Psoas muscle (tissue), 7 donors: ENCODE measurements at regions not wholly inside any gene's neighbourhood (a gene's known extent, or its start where the extent isn't known, plus 50 kb on each side); places are given as distances from the start of the nearest gene placed in this dataset.
A peak's percentile ranks its signal among the peaks of the same experiment; 100 is the strongest.

Source experiments
- ATAC-seq, 4 donors: fragments of 200-7000 bp; cut with Tn5 transposase; one replicate each; pipeline ENCODE4 v1.9.1; 2020; ENCODE audit warnings: moderate library complexity in 3 of 4, mild to moderate bottlenecking in 2 of 4
- DNase-seq, 2 donors: peaks; one replicate each; pipeline ENCODE4 v3.0.0-alpha.2; 2020
- H3K27ac ChIP-seq: fragments of 200-600 bp; one replicate; pipeline ENCODE4 v1.8.0; 2022
- H3K27me3 ChIP-seq, 3 donors: fragments of 200-600 bp in 1 of 3; one replicate each; pipeline versions ENCODE4 v1.6.1 to v1.8.0; 2013 to 2022; ENCODE audit warnings: low read length in 2 of 3, mild to moderate bottlenecking in 2 of 3, moderate library complexity in 1 of 3; ENCODE audit not compliant: insufficient read depth in 3 of 3
- H3K36me3 ChIP-seq, 2 donors: fragments of 200-600 bp in 1 of 2; one replicate each; pipeline versions ENCODE4 v1.6.1 to v1.8.0; 2013 to 2022; ENCODE audit warnings: low read depth in 1 of 2, mild to moderate bottlenecking in 1 of 2, moderate library complexity in 1 of 2; ENCODE audit not compliant: insufficient read depth in 1 of 2
- H3K4me1 ChIP-seq: fragments of 200-600 bp; one replicate; pipeline ENCODE4 v1.8.0; 2022
- H3K4me3 ChIP-seq: fragments of 200-600 bp; one replicate; pipeline ENCODE4 v1.8.0; 2022; ENCODE audit warnings: mild to moderate bottlenecking
- H3K9me3 ChIP-seq: fragments of 200-600 bp; one replicate; pipeline ENCODE4 v1.8.0; 2022
- CTCF ChIP-seq: fragments of 200-600 bp; IDR thresholded peaks from one replicate; pipeline ENCODE4 v1.8.0; 2022; ENCODE audit warnings: antibody characterized with exemption
- WGBS, 3 donors: extraction: QIAGEN DNeasy Blood & Tissue Kit; methylation state at CpG; one replicate each; pipeline versions ENCODE4 v1.1.6 to v1.1.7; 2013; 5-methylcytosine and 5-hydroxymethylcytosine counted together
- intact Hi-C, 2 donors: fragments of 100-400 bp; cut with DNase I; formaldehyde crosslinking; loops; one replicate each; pipeline versions ENCODE4 v1.11.0 to v1.14.2; 2022
- donor health status: healthy with polysubstance abuse.
- donor health status: DM: no; HTN: no; CAD: no; lungs with moderate emphysema.
- donor health status: Bipolar disorder and iron deficiency.
- donor health status: healthy.
- donor health status: DM: yes; HTN: yes; CAD: no.
- donor health status: DM: no; HTN: no; CAD: no.
- donor health status: DM: yes; HTN: yes; CAD: no.

- no peaks in the 10 kb centered on the region for H3K36me3 ChIP-seq
- no peak for ATAC-seq
- WGBS, 3 donors = 73 to 81% (median 76%) methylated on average over 14 of the region's 14 CpGs
Observed at GRCh38 chr3:193902607-193903511, 233.1 kb upstream of the HES1 start.

GRCh38 chr3:193903512-193903817 is 232.5 kb upstream of the HES1 start:
- Histone ChIP-seq H3K9me3 (no peaks in the 10 kb centered on the region), H3K27ac (no peak overlapping the region), H3K4me1 (no peaks in the 10 kb centered on the region), H3K4me3 (no peak overlapping the region), H3K36me3 (no peaks in the 10 kb centered on the region), H3K27me3 (no peaks in the 10 kb centered on the region)
- no peak for TF ChIP-seq CTCF
- WGBS, 3 donors = 84 to 89% (median 85%) methylated on average over 8 of the region's 8 CpGs
- intact Hi-C loops = no loop called here
- no peak for ATAC-seq
- no peak for DNase-seq

More at GRCh38 chr3:193902607-193903511, 233.1 kb upstream of the HES1 start:
- no peaks in the 10 kb centered on the region for H3K9me3 ChIP-seq
- TF ChIP-seq CTCF = no peak
- H3K4me1 ChIP-seq = no peaks in the 10 kb centered on the region
- intact Hi-C loops = no loop called here
- H3K4me3 ChIP-seq = no peak overlapping the region
- no peak overlapping the region for H3K27ac ChIP-seq
- DNase-seq = no peak
- H3K27me3 ChIP-seq = no peaks in the 10 kb centered on the region

GRCh38 chr3:193903966-193904365 is 232.0 kb upstream of the HES1 start:
- no peak for TF ChIP-seq CTCF
- no peaks in the 10 kb centered on the region for H3K4me1 ChIP-seq
- no peaks in the 10 kb centered on the region for H3K27me3 ChIP-seq
- no peaks in the 10 kb centered on the region for H3K36me3 ChIP-seq
- WGBS, 3 donors = 76 to 90% (median 89%) methylated on average over 4 of the region's 4 CpGs
- ATAC-seq (no peak), DNase-seq (no peak)
- intact Hi-C loops = no loop called here
- H3K9me3 ChIP-seq = no peaks in the 10 kb centered on the region
- H3K27ac ChIP-seq = no peak overlapping the region
- no peak overlapping the region for H3K4me3 ChIP-seq

- ATAC-seq = peak in 3 of 4 donors; percentile 42 to 55 (median 48)
- H3K4me1 ChIP-seq = no peaks in the 10 kb centered on the region
- H3K36me3 ChIP-seq = no peaks in the 10 kb centered on the region
- no peak for TF ChIP-seq CTCF
- intact Hi-C loops = no loop called here
- no peaks in the 10 kb centered on the region for H3K27me3 ChIP-seq
- peak in 1 of 2 donors; percentile 57 for DNase-seq
- no peak overlapping the region for H3K4me3 ChIP-seq
- H3K27ac ChIP-seq = no peak overlapping the region
- 63 to 75% (median 63%) methylated on average over 14 of the region's 14 CpGs for WGBS, 3 donors
- H3K9me3 ChIP-seq = no peaks in the 10 kb centered on the region
Observed at GRCh38 chr3:193905541-193906396, 230.2 kb upstream of the HES1 start.
